ENCODE measurements at regions not wholly inside any gene's neighbourhood (a gene's known extent, or its start where the extent isn't known, plus 50 kb on each side); places are given as distances from the start of the nearest gene placed in this dataset.

- no peak for DNase-seq
- Histone ChIP-seq H3K27me3 (no peaks in the 10 kb centered on the region), H3K9me3 (no peaks in the 10 kb centered on the region), H3K4me3 (no peak overlapping the region), H3K36me3 (no peaks in the 10 kb centered on the region), H3K27ac (no peak overlapping the region), H3K4me1 (no peaks in the 10 kb centered on the region)
- TF ChIP-seq CTCF (IDR thresholded peaks at IDR 0.05) (no peak), POLR2AphosphoS5 (IDR thresholded peaks at IDR 0.05) (no peak), POLR2A (IDR thresholded peaks at IDR 0.05) (no peak), EP300 (IDR thresholded peaks at IDR 0.05) (no peak)
- intact Hi-C loops (cut with DNase I; ENCODE audit: low total_unique reads) = no loop called here
- WGBS, 5 donors = 70 to 84% (median 81%) methylated on average over 14 of the region's 14 CpGs
Observed at GRCh38 chr6:6980999-6981597, 126.7 kb upstream of the RREB1 start.

DNA sequence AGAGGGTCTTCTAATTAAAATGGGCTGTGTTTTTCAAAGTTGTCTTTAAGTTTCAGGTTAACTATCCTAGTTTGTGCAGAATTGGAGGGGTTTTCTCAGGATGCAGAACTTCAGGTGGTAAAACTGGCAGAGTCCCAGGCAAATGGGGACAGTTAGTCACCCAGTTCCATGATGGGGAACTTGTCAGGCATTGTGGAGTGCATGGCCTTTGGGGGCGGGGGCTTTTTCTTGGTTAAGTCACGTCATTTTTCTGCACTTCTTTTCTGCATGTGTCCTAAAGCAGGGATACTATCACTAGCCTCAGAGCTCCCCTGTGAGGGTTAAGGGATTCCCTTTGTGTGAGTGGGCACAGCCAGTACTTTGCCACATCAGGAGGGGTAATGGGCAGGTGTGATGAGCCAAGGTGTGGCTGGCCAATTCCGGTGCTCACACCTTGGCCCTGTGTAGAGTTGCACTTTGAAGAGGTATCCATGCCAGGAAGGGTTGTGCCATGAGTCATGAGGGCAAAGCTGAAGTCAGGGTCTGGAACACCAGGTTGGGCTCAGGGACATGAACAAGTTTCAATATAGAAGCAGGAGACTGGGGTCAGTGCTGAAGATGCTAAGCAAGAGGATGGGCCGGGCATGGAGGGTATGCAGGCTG is 126.0 kb upstream of the RREB1 start:
- no peak for DNase-seq
- Histone ChIP-seq H3K36me3 (no peaks in the 10 kb centered on the region), H3K9me3 (no peaks in the 10 kb centered on the region), H3K27ac (no peak overlapping the region), H3K4me1 (no peaks in the 10 kb centered on the region), H3K27me3 (no peaks in the 10 kb centered on the region), H3K4me3 (no peak overlapping the region)
- TF ChIP-seq POLR2A (IDR thresholded peaks at IDR 0.05) (no peak), CTCF (IDR thresholded peaks at IDR 0.05) (no peak), EP300 (IDR thresholded peaks at IDR 0.05) (no peak), POLR2AphosphoS5 (IDR thresholded peaks at IDR 0.05) (no peak)
- intact Hi-C loops (cut with DNase I; ENCODE audit: low total_unique reads) = no loop called here
- 73 to 88% (median 81%) methylated on average over 4 of the region's 4 CpGs for WGBS, 5 donors

DNA sequence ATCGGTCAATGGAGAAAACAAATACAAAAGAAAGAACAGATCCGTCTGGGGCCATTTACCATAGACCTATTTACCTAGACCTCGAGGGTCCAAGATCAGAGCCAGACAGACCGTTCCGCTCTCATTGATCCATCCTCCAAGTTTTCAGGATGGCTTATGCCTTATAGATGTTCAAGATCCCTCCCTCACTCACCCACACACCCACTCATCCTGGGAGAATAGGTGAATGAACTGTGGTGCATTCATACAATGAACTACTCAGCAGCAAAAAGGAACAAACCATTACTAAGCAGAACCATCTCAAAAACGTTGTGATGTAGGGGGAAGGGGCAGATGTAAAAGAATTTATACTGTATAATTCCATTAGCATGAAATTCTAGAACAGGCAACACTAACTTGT is 125.1 kb upstream of the RREB1 start:
- no peak for TF ChIP-seq EP300 (IDR thresholded peaks at IDR 0.05)
- no peak for TF ChIP-seq CTCF (IDR thresholded peaks at IDR 0.05)
- no peak for TF ChIP-seq POLR2AphosphoS5 (IDR thresholded peaks at IDR 0.05)
- no peak for TF ChIP-seq POLR2A (IDR thresholded peaks at IDR 0.05)
- DNase-seq = no peak
- no peaks in the 10 kb centered on the region for H3K27me3 ChIP-seq
- intact Hi-C loops (cut with DNase I; ENCODE audit: low total_unique reads) = no loop called here
- H3K9me3 ChIP-seq = no peaks in the 10 kb centered on the region
- no peaks in the 10 kb centered on the region for H3K36me3 ChIP-seq
- H3K4me3 ChIP-seq = no peak overlapping the region
- 74 to 89% (median 76%) methylated on average over 6 of the region's 6 CpGs for WGBS, 5 donors
- no peaks in the 10 kb centered on the region for H3K4me1 ChIP-seq
- H3K27ac ChIP-seq = no peak overlapping the region

DNA sequence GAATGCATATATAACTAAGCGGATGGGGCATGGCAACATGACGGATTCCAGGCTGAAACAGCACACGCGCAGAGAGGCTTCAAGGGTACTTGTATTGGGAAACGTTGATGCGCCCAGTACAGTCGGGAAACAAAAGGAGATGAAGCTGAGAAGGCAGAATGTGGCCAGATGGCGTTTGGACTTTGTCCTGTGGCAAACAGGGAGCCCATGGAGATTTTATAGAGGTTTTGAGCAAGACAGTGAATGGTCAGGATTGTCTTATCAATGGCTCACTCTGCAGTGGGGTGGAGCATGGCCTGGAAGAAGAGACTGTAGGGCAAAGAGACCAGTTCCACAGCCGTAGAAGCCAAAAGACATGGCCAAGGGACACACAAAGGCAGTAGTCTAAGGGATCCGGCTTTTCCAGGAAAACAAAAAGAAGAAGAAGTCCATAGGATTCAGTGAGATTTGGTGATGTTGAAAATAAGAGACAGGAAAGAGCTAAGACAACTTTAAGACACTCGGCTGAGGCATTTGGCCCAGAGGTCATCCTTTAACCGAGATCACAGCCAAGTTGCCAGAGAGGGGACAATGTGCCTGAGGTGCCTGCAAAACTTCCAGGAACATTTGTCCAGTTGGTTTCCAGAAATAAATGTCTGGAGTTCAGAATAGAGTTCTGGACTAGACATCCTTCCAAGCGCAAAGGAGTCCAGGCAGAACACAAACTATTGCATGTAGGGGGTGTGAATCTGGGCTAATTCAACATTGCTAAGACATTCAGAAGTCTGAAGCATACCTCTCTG is 123.0 kb upstream of the RREB1 start:
- H3K27ac ChIP-seq = no peak overlapping the region
- WGBS, 5 donors = 78 to 90% (median 84%) methylated on average over 13 of the region's 13 CpGs
- H3K4me1 ChIP-seq = no peaks in the 10 kb centered on the region
- no peaks in the 10 kb centered on the region for H3K27me3 ChIP-seq
- TF ChIP-seq CTCF (IDR thresholded peaks at IDR 0.05) (no peak), POLR2AphosphoS5 (IDR thresholded peaks at IDR 0.05) (no peak), POLR2A (IDR thresholded peaks at IDR 0.05) (no peak), EP300 (IDR thresholded peaks at IDR 0.05) (no peak)
- intact Hi-C loops (cut with DNase I; ENCODE audit: low total_unique reads) = no loop called here
- H3K9me3 ChIP-seq = no peaks in the 10 kb centered on the region
- no peaks in the 10 kb centered on the region for H3K36me3 ChIP-seq
- no peak overlapping the region for H3K4me3 ChIP-seq
- DNase-seq = no peak

All from stomach (tissue), 8 donors.